Bone marrow (tissue), 2 donors: ENCODE measurements at regions not wholly inside any gene's neighbourhood (a gene's known extent, or its start where the extent isn't known, plus 50 kb on each side); places are given as distances from the start of the nearest gene placed in this dataset.

Experiments used
- DNase-seq, 2 donors: peaks; one replicate each; lab custom pipeline; 2025; lab: John Stamatoyannopoulos, UW

- no peak for DNase-seq
Observed at GRCh38 chr21:28654406-28654805, 338.3 kb downstream of the LTN1 start.

GRCh38 chr21:28644762-28645161 is 347.9 kb downstream of the LTN1 start:
- no peak for DNase-seq

DNA sequence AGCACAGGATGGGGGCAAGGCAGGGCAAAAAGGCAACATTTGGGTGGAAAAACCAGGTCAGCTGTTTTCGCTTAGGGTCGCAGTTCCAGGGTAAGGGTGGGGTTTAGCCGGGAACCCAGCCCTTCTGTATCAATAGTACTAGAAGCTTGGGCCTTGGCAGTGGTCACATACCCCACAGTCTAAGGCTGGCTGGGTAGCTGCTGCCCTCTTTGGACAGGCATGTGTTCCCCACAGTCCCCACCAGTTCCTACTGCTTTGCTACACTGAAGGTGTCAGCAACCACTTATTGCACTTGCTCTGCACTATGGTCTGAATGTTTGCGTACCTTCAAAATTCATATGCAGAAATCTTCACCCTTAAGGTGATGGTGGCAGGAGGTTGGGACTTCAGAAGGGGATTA is 349.8 kb downstream of the LTN1 start:
- no peak for DNase-seq

DNA sequence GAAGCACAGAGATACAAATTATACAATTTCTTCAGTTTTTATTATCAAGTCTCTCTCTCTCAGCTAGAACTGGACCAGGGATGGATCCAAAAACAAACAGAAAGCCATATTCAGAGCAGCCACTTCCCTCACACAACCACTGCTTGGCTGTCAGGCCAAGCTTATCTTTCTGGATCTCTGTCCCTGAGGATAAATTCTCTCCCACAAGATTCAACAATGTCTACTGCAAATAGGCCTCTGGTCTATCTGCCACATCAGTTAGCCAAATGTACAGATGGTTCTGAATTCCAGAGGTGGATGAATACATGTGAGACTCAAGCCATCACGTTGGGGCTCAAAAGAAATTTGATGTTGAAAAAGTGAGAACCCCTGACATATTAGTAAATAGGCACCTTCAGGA is 350.9 kb downstream of the LTN1 start:
- no peak for DNase-seq

DNA sequence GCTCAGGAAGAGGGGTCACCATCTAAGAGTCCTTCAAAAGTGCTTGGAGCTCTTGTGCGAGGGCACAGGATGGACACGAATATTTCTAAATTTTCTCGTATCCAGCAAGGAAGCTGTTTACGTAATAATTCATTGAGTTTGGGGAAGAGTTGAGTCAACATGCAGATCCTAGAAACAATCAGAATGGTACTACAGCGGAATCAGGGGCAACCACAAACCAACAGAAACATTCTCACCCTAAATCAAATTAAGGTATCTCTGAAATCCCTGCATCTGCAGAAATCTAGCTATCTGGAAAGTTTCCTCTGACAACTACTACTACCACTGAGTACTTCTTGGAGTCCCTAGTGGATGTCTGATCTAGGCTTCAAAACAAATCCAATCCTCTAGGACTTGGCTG is 352.4 kb downstream of the LTN1 start:
- no peak for DNase-seq

DNA sequence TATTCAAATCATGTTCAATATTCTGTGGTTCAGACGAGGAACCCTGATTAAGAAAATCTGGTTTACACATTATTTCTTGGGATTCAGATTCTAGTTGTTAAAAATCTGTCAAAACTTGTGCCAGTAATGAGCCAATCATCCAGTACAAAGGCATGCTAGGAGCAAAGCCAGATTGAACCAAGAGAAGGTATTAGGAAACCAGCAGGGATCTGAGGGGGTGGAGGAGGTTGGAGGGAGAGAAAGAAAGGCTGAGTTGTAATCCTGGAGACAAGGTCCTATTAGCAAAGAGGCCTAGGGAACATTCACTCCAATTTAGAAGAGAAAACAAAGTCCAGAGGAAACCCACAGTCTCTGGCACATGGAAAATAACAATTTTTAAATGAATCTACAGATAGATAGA is 352.9 kb downstream of the LTN1 start:
- no peak for DNase-seq

GRCh38 chr21:28636752-28637691 is 355.7 kb downstream of the LTN1 start:
- peak in 1 of 2 donors; percentile 82 for DNase-seq

GRCh38 chr21:28635541-28635940 is 357.1 kb downstream of the LTN1 start:
- DNase-seq = no peak

DNA sequence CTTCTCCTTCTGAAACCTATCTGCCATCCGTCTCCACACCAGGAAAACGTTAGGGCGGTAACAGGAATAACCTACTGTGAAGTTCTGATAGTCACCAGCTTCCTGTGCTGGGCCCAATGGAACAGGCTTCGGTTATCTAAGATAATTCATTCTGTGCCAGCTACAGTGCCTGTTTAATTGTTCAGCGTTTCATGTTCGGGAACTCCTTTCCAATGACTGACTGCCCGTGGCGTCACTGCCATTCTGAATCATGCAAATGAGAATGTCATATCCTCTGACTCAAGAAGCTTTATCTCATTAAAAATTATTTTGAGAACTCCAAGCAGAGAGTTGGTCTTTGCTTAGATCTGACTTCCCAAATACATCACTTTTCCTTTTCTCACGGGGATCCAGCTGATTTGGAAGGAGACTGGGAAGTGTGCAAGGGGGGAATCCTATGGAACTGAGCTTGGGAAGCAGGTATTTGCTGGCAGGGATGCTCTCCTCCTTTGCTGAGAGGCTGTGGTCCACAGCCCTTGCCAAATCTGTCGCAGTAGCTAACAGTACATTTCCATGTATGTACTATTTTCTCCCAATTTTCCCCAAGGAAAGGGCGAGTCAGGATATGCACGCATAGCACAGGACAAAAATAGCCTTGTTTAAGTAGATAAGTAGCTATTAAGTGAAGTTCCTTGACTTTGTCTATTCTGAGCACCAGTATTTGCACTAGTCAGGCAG is 358.7 kb downstream of the LTN1 start:
- DNase-seq = peak in 1 of 2 donors; percentile 14

DNA sequence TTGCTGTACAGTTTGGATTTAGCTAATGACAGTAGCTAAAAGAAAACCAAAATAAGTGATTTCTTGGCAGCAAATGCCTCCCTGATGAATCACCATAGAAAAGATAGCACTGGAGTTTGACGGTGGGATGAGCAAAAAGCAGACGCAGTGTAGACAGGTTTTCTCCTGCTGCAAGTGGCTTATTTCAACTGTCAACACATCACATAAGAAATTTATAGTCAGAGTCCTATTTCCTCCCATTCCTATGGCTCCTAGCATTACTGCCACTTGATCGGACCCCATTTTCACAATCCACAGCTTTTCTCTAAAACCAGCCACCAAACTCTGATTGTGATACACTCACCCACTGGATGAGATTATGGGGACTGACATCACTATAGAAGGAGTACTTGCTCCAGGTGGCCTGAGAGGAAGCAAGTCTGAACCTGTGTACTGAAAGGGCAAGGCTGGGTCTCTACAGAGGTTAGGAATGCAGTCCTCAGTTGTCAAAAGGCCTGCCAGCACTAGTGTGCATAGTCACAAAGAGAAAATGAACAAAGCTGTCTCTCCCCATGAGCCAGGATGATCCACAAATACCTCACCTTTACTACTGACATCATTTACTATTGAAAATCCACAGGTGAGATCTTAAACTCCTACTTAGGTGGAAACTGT is 359.8 kb downstream of the LTN1 start:
- DNase-seq = no peak

DNA sequence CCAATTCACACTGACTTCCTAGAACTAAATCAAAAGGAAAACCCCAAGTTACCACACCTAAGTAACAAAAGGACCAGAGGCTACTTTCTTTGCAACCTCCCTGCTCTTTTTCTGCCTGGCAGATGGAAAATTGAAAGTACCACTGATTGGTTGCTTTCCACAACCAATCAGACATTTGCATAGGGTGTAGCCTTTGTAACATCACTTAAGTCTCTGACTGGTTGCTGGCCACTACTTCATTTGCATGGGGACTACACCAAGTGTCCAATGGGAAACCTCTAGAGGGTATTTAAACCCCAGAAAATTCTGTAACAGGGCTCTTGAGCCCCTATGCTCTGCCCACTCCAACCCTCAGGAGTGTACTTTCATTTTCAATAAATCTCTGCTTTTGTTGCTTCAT is 365.0 kb downstream of the LTN1 start:
- DNase-seq = no peak

DNA sequence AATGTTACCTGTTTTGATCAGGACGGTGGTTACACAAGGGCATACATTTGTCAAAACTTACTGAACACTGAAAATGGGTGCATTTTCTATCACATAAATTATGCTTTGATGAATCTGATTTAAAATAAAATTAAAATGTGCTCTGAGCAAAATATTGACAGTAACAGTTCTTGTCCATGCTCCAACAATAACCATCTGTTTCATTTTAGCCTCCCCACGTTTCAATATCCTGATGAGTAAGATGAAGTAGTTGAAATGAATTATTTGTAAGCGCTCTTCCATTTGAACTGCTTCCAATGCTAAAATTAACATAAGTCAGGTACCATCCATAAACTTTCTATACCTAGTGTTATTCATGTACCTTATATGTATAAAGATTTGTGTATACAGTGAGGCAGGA is 365.4 kb downstream of the LTN1 start:
- DNase-seq = no peak

- DNase-seq = no peak
Observed at GRCh38 chr21:28624626-28625025, 368.1 kb downstream of the LTN1 start.

DNA sequence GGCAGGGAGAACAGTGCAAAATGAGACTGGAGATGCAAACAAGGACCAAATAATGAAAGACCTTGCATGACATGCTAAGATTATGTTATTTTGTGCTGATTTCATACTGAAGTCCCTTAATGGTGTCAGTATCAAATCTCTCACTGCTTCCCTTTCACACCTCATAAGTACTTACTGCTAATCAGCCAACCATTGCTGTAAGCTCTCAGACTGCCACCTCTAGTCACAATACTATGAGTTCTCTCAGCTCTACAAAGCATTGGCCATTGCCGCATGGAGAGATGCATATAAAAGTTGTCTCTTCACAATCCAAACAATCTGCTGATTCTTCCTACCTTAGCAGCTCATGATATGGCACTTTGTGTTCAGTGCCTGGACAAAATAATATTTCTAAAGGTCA is 375.4 kb downstream of the LTN1 start:
- no peak for DNase-seq

DNA sequence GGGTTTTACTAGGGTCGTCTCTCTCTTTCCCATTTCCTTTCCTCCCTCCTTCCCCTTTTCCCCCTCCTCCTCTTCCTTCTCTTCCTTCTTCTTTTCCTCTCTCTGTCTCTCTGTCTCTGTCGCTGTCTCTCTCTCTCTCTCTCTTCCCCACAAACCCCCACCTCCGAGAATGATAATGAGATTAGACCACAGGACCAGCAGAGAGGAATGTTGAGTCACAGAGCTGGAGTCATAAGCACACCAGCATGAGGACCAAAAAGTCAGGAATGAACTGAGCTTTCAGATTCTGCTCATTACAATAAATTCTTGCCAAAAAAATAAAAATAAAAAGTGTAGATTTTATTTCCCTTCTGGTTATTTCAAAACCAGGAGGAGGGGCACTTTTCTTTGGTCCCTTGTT is 377.4 kb downstream of the LTN1 start:
- no peak for DNase-seq

DNA sequence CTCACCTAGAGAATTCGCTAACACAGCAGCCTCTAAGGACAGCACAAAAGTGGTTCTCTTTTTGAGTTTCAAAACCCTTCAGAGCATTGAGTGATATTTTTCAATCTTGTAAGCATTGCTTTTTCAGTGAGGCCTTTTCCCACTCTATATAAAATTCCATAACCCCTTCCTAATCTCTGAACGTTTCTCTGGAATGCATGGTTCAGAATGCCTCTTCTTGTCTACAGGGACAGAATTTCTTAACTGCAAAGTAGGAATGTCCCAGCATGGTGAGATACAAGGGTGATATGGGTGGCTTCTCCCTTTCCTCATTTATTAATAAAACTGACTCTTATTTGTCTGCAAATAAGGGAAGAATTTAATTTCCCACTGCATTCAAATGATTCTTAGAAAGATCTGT is 377.9 kb downstream of the LTN1 start:
- DNase-seq = no peak

DNA sequence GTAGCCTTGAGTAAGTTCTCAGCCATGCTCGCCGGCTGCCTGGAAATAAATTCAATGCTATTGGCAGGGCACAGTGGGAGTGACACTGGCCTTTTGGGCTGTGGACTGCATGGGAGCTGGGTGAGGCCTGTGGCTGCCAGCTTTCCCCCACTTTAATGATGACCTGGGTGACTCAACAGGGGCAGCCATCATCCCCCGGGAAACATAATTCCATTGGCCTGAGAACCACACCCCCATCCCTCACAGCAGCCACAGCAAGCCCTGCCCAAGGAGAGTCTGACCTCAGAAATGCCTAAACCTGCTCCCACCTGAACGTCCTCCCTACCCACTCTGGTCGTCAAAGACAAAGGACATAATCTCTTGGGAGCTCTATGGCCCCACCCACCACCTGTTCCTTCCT is 384.0 kb downstream of the LTN1 start:
- DNase-seq = no peak

- no peak for DNase-seq
Observed at GRCh38 chr21:28607545-28607944, 385.1 kb downstream of the LTN1 start.

DNA sequence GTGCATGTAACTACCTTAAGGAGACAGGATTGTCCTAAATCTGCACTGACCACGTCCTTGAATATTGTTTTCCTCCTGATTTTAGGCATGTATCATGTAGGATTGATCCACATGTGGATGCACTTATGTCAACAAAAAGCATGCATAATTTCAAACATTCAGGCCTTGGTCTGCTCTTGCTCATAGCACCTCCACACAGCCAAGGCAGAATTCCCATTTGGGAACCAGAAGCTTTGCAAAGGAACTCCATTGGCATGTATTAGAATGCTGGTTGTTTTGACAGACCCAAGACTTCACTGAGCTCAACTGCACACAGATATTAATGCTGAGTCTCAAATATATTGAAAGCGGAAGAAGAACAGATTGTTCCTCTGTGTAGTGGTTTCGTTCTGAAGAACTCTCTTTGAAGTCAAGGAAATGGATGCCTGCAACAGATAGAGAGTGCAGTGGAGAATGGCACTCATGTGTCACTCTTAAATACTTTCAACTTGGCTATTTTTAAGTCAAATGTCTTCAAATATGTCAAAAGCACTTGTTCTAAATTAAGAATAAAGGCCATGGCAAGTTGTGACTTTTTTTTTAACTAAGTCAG is 387.6 kb downstream of the LTN1 start:
- peak in 1 of 2 donors; percentile 72 for DNase-seq

- no peak for DNase-seq
Observed at GRCh38 chr21:28602546-28602945, 390.1 kb downstream of the LTN1 start.

- DNase-seq = no peak
Observed at GRCh38 chr21:28598214-28598613, 394.5 kb downstream of the LTN1 start.

GRCh38 chr21:28592205-28592865 is 400.3 kb downstream of the LTN1 start:
- DNase-seq = no peak
